Lower leg skin (tissue), 3 donors: ENCODE measurements at regions not wholly inside any gene's neighbourhood (a gene's known extent, or its start where the extent isn't known, plus 50 kb on each side); places are given as distances from the start of the nearest gene placed in this dataset.

Experiments used
- POLR2A ChIP-seq, 2 donors: fragments of 450-650 bp; IDR thresholded peaks; one replicate each; pipeline ENCODE4 v1.6.1; 2016 to 2017; ENCODE audit warnings: antibody characterized with exemption in 2 of 2, mild to moderate bottlenecking in 1 of 2, moderate library complexity in 1 of 2
- TF ChIP-seq, protein P1 (sequence below), 3 donors: fragments of 450-650 bp; IDR thresholded peaks; one replicate each; pipeline ENCODE4 v1.5.1; 2016; ENCODE audit warnings: antibody characterized with exemption in 3 of 3, mild to moderate bottlenecking in 3 of 3, moderate library complexity in 2 of 3

DNA sequence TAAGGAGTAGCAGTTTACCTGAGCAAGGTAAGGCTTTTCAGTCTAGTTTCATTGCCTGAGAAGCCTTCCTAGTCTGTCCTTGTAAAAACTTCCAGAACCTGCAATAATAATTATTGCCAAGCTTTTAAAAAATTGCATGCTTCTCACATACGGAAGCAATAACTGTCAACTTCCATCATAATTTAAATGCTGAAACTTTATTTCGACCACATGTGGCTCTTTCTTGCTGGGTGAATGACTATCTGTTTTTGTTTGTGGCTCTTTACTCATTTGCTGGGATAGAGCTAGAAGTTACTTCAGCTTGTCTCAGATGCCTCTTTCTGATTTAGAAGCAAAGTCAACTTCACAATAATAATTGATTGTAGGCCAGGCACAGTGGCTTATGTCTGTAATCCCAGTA, 95.9 kb upstream of the COL21A1 start:
- TF ChIP-seq, protein P1, sequence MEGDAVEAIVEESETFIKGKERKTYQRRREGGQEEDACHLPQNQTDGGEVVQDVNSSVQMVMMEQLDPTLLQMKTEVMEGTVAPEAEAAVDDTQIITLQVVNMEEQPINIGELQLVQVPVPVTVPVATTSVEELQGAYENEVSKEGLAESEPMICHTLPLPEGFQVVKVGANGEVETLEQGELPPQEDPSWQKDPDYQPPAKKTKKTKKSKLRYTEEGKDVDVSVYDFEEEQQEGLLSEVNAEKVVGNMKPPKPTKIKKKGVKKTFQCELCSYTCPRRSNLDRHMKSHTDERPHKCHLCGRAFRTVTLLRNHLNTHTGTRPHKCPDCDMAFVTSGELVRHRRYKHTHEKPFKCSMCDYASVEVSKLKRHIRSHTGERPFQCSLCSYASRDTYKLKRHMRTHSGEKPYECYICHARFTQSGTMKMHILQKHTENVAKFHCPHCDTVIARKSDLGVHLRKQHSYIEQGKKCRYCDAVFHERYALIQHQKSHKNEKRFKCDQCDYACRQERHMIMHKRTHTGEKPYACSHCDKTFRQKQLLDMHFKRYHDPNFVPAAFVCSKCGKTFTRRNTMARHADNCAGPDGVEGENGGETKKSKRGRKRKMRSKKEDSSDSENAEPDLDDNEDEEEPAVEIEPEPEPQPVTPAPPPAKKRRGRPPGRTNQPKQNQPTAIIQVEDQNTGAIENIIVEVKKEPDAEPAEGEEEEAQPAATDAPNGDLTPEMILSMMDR (IDR thresholded peaks at IDR 0.05) = no peak
- no peak for TF ChIP-seq POLR2A (IDR thresholded peaks at IDR 0.05)
